ENCODE measurements at regions not wholly inside any gene's neighbourhood (a gene's known extent, or its start where the extent isn't known, plus 50 kb on each side); places are given as distances from the start of the nearest gene placed in this dataset.

GRCh38 chr11:23539556-23539955, 679.3 kb upstream of the CCDC179 start:
- Histone ChIP-seq H3K79me2 (ENCODE audit: control insufficient read depth, insufficient read depth, low read length) (no peaks in the 10 kb centered on the region), H3K9me1 (ENCODE audit: control insufficient read depth, extremely low read depth, insufficient read depth, low read length) (no peaks in the 10 kb centered on the region), H3K4me1 (ENCODE audit: control insufficient read depth, extremely low read depth, insufficient read depth, low read length) (no peaks in the 10 kb centered on the region), H4K20me1 (ENCODE audit: control insufficient read depth, extremely low read depth, insufficient read depth, low read length) (no peaks in the 10 kb centered on the region), H3K36me3 (ENCODE audit: control insufficient read depth in 2 of 2, extremely low read depth in 1 of 2, insufficient read depth in 2 of 2, low read length in 2 of 2) (no peaks in the 10 kb centered on the region), H3K9me3 (ENCODE audit: control insufficient read depth, low read depth, low read length) (no peaks in the 10 kb centered on the region), H2AFZ (ENCODE audit: control insufficient read depth, low read length) (no peak overlapping the region), H3K27me3 (ENCODE audit: control insufficient read depth, extremely low read depth, insufficient read depth, low read length) (no peaks in the 10 kb centered on the region), H3K4me2 (ENCODE audit: control insufficient read depth, extremely low read depth, insufficient read depth, low read depth, low read length) (no peak overlapping the region), H3K9ac (ENCODE audit: control insufficient read depth, extremely low read depth, insufficient read depth, low read length) (no peak overlapping the region), H3K4me3 (ENCODE audit: control insufficient read depth in 2 of 3, extremely low read depth in 1 of 3, insufficient read depth in 2 of 3, low read depth in 1 of 3, low read length in 3 of 3) (no peak overlapping the region), H3K27ac (ENCODE audit: control insufficient read depth, insufficient read depth, low read length) (no peak overlapping the region)
- dilution Hi-C loops (cut with MboI; ENCODE audit: extremely low pct_ligation_motif_present, low sequenced_read_pairs) = no loop called here
- DNase-seq (ENCODE audit: low read depth, low spot score) = no peak
- TF ChIP-seq CTCF (optimal IDR thresholded peaks at IDR 0.05 in 1 of 3, IDR thresholded peaks at IDR 0.05 in 1 of 3, conservative IDR thresholded peaks at IDR 0.05 in 1 of 3; ENCODE audit: extremely low read depth in 1 of 3, insufficient read depth in 2 of 3, low read length in 3 of 3) = no peak
- TF ChIP-seq EZH2 (IDR thresholded peaks at IDR 0.05; ENCODE audit: low read length) = no peak
- no peak for FAIRE-seq

- DNase-seq (ENCODE audit: low read depth, low spot score) (no peak), FAIRE-seq (peak; percentile 9)
- no peaks in the 10 kb centered on the region for H3K4me1 ChIP-seq (ENCODE audit: control insufficient read depth, extremely low read depth, insufficient read depth, low read length)
- H3K4me3 ChIP-seq (ENCODE audit: control insufficient read depth in 2 of 3, extremely low read depth in 1 of 3, insufficient read depth in 2 of 3, low read depth in 1 of 3, low read length in 3 of 3) = no peak overlapping the region
- no peaks in the 10 kb centered on the region for H3K27me3 ChIP-seq (ENCODE audit: control insufficient read depth, extremely low read depth, insufficient read depth, low read length)
- no peaks in the 10 kb centered on the region for H4K20me1 ChIP-seq (ENCODE audit: control insufficient read depth, extremely low read depth, insufficient read depth, low read length)
- H3K9me1 ChIP-seq (ENCODE audit: control insufficient read depth, extremely low read depth, insufficient read depth, low read length) = no peaks in the 10 kb centered on the region
- dilution Hi-C loops (cut with MboI; ENCODE audit: extremely low pct_ligation_motif_present, low sequenced_read_pairs) = no loop called here
- no peak overlapping the region for H2AFZ ChIP-seq (ENCODE audit: control insufficient read depth, low read length)
- H3K27ac ChIP-seq (ENCODE audit: control insufficient read depth, insufficient read depth, low read length) = no peak overlapping the region
- H3K36me3 ChIP-seq (ENCODE audit: control insufficient read depth in 2 of 2, extremely low read depth in 1 of 2, insufficient read depth in 2 of 2, low read length in 2 of 2) = no peaks in the 10 kb centered on the region
- no peaks in the 10 kb centered on the region for H3K79me2 ChIP-seq (ENCODE audit: control insufficient read depth, insufficient read depth, low read length)
- no peak for TF ChIP-seq EZH2 (IDR thresholded peaks at IDR 0.05; ENCODE audit: low read length)
- TF ChIP-seq CTCF (optimal IDR thresholded peaks at IDR 0.05 in 1 of 3, IDR thresholded peaks at IDR 0.05 in 1 of 3, conservative IDR thresholded peaks at IDR 0.05 in 1 of 3; ENCODE audit: extremely low read depth in 1 of 3, insufficient read depth in 2 of 3, low read length in 3 of 3) = peak; percentile 58 to 64 (median 59)
- no peaks in the 10 kb centered on the region for H3K9me3 ChIP-seq (ENCODE audit: control insufficient read depth, low read depth, low read length)
- H3K9ac ChIP-seq (ENCODE audit: control insufficient read depth, extremely low read depth, insufficient read depth, low read length) = no peak overlapping the region
- H3K4me2 ChIP-seq (ENCODE audit: control insufficient read depth, extremely low read depth, insufficient read depth, low read depth, low read length) = no peak overlapping the region
These were observed 679.9 kb upstream of the CCDC179 start for GRCh38 chr11:23540101-23540561.
